Vagina (tissue), 2 donors: ENCODE measurements at regions not wholly inside any gene's neighbourhood (a gene's known extent, or its start where the extent isn't known, plus 50 kb on each side); places are given as distances from the start of the nearest gene placed in this dataset.

ENCODE experiments used
- DNase-seq, 2 donors: peaks; one replicate each; pipeline ENCODE4 v3.0.0-alpha.2; 2017; ENCODE audit errors: extremely low spot score in 2 of 2
- H3K27ac ChIP-seq: fragments of 200-600 bp; sonication (generic); one replicate; pipeline ENCODE4 v1.5.1; 2019
- H3K27me3 ChIP-seq: fragments of 200-600 bp; sonication (generic); one replicate; pipeline ENCODE4 v1.5.1; 2019
- H3K36me3 ChIP-seq, 2 donors: fragments of 200-600 bp; sonication (generic); one replicate each; pipeline ENCODE4 v1.5.1; 2017 to 2019
- H3K4me1 ChIP-seq: fragments of 200-600 bp; sonication (generic); one replicate; pipeline ENCODE4 v1.5.1; 2019
- H3K4me3 ChIP-seq, 2 donors: fragments of 200-600 bp; sonication (generic); 1 replicate in 1 of 2; 2 replicates in 1 of 2; pipeline ENCODE4 v1.5.1; 2016 to 2019
- H3K9me3 ChIP-seq: fragments of 200-600 bp; sonication (generic); one replicate; pipeline ENCODE4 v1.5.1; 2019
- POLR2A ChIP-seq, 2 donors: fragments of 450-650 bp; IDR thresholded peaks; one replicate each; pipeline ENCODE4 v1.6.1; 2017; ENCODE audit warnings: antibody characterized with exemption in 2 of 2, mild to moderate bottlenecking in 2 of 2, moderate library complexity in 2 of 2
- POLR2AphosphoS5 ChIP-seq, 2 donors: sonication (generic); formaldehyde crosslinking; IDR thresholded peaks; one replicate each; pipeline ENCODE4 v1.9.0; 2017; ENCODE audit warnings: antibody characterized with exemption in 2 of 2, mild to moderate bottlenecking in 2 of 2, low read depth in 1 of 2; ENCODE audit not compliant: insufficient read depth in 1 of 2
- intact Hi-C: fragments of 100-400 bp; cut with DNase I; formaldehyde crosslinking; loops from one replicate; pipeline ENCODE4 v1.15.1; 2023
- TF ChIP-seq, protein P1 (sequence below), 3 experiments: fragments of 450-650 bp in 2 of 3; fragments of 200-600 bp in 1 of 3; sonication (generic) in 1 of 3; IDR thresholded peaks; one replicate each; pipeline ENCODE4 v1.5.1; 2017 to 2019; ENCODE audit warnings: antibody characterized with exemption in 3 of 3, mild to moderate bottlenecking in 2 of 3, moderate library complexity in 2 of 3

DNA sequence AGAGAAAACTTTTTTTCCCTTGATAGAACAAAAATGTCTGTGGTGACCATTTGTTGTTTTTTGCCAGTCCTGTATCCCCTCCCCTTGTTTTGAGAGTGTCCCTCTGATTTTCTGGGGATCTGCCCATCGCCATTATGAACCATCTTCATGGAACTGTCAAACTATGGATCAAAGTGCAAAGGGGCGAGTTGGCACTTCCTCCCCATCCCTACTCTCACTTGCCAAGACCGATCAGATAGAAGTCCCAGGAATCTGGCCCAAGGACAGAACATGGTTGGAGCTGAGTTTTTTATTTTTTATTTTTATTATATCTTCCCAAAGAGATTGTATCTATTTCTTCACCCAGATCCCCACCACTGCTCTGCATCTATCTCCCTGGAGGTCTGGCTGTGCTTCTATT, 221.4 kb downstream of the IKZF2 start:
- Histone ChIP-seq H3K9me3 (no peaks in the 10 kb centered on the region), H3K4me3 (no peak overlapping the region), H3K4me1 (peaks cover 9% of the 10 kb centered on the region), H3K36me3 (no peaks in the 10 kb centered on the region), H3K27ac (no peak overlapping the region), H3K27me3 (no peaks in the 10 kb centered on the region)
- intact Hi-C loops = no loop called here
- no peak for DNase-seq
- TF ChIP-seq, protein P1, sequence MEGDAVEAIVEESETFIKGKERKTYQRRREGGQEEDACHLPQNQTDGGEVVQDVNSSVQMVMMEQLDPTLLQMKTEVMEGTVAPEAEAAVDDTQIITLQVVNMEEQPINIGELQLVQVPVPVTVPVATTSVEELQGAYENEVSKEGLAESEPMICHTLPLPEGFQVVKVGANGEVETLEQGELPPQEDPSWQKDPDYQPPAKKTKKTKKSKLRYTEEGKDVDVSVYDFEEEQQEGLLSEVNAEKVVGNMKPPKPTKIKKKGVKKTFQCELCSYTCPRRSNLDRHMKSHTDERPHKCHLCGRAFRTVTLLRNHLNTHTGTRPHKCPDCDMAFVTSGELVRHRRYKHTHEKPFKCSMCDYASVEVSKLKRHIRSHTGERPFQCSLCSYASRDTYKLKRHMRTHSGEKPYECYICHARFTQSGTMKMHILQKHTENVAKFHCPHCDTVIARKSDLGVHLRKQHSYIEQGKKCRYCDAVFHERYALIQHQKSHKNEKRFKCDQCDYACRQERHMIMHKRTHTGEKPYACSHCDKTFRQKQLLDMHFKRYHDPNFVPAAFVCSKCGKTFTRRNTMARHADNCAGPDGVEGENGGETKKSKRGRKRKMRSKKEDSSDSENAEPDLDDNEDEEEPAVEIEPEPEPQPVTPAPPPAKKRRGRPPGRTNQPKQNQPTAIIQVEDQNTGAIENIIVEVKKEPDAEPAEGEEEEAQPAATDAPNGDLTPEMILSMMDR (IDR thresholded peaks at IDR 0.05) = no peak
- TF ChIP-seq POLR2A (IDR thresholded peaks at IDR 0.05) (no peak), POLR2AphosphoS5 (IDR thresholded peaks at IDR 0.05; ENCODE audit: insufficient read depth in 1 of 2, low read depth in 1 of 2) (no peak)

DNA sequence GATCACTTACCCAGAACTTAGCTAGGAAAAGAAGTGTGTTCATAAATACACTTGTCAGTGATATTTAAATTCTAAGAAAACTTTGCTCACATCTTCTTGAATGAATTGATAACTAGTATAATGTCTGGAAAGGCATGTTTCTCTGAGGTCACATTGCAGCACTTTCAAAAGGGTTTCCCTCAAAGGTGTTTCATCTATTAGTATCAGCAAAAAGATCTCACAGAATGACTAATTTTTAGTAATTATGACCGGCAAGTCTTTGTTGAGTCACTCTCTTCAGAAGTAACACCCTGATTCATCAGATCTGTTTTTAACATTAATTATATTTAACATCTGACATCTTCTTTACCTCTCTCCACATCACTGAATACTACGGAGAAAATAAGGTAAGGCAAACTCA, 222.3 kb downstream of the IKZF2 start:
- H3K27me3 ChIP-seq = no peaks in the 10 kb centered on the region
- no peak for DNase-seq
- no peak for TF ChIP-seq POLR2A (IDR thresholded peaks at IDR 0.05)
- TF ChIP-seq, protein P1 (IDR thresholded peaks at IDR 0.05) = no peak
- TF ChIP-seq POLR2AphosphoS5 (IDR thresholded peaks at IDR 0.05; ENCODE audit: insufficient read depth in 1 of 2, low read depth in 1 of 2) = no peak
- H3K36me3 ChIP-seq = no peaks in the 10 kb centered on the region
- intact Hi-C loops = no loop called here
- H3K4me3 ChIP-seq = no peak overlapping the region
- H3K9me3 ChIP-seq = no peaks in the 10 kb centered on the region
- H3K27ac ChIP-seq = no peak overlapping the region
- H3K4me1 ChIP-seq = peaks cover 9% of the 10 kb centered on the region

DNA sequence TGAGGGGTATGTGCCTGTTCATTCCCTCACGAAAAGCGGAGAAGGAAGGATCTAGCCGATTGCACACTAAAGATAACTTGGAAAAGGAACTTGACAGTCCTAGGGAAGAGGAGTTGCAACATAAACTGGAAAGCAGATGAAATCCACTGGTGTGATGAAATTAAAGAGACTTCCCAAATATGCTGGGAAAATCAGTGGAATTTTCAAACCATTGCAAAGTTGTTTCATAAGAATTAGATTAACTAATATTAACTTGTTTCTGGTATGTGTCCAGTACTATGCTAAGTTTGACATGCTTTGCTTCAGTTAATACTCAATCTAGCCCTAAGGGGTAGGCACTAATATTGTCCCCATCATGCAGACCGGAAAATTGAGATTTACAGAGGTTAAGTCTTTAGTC, 222.7 kb downstream of the IKZF2 start:
- Histone ChIP-seq H3K4me1 (peaks cover 9% of the 10 kb centered on the region), H3K9me3 (no peaks in the 10 kb centered on the region), H3K36me3 (no peaks in the 10 kb centered on the region), H3K27me3 (no peaks in the 10 kb centered on the region), H3K4me3 (no peak overlapping the region), H3K27ac (no peak overlapping the region)
- intact Hi-C loops = no loop called here
- no peak for DNase-seq
- TF ChIP-seq, protein P1 (IDR thresholded peaks at IDR 0.05) = no peak
- TF ChIP-seq POLR2AphosphoS5 (IDR thresholded peaks at IDR 0.05; ENCODE audit: insufficient read depth in 1 of 2, low read depth in 1 of 2) = no peak
- TF ChIP-seq POLR2A (IDR thresholded peaks at IDR 0.05) = no peak

DNA sequence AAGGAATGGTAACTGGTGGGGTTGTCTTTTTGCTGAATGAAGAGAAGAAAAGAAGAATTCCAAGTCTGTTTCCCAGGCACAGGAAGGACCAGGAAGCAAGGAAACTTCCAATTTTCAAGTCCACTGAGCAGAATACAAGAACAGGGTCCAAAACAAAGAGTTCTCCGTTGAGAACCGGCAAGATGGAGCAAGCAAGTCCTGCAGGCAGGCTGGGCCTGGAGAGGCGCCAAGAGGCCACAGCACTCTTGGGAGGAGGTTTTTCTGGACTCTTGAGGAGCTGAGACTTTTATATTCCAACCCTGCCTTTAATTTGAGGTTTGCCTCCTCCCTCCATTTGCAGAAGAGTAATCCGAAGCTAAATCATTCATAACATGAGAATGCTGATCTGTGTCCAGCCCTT, 224.5 kb downstream of the IKZF2 start:
- no peak overlapping the region for H3K4me3 ChIP-seq
- peaks cover 9% of the 10 kb centered on the region for H3K4me1 ChIP-seq
- H3K9me3 ChIP-seq = no peaks in the 10 kb centered on the region
- no peak for DNase-seq
- no peak for TF ChIP-seq POLR2A (IDR thresholded peaks at IDR 0.05)
- no peak for TF ChIP-seq POLR2AphosphoS5 (IDR thresholded peaks at IDR 0.05; ENCODE audit: insufficient read depth in 1 of 2, low read depth in 1 of 2)
- TF ChIP-seq, protein P1 (IDR thresholded peaks at IDR 0.05) = no peak
- H3K36me3 ChIP-seq = no peaks in the 10 kb centered on the region
- intact Hi-C loops = no loop called here
- H3K27me3 ChIP-seq = no peaks in the 10 kb centered on the region
- no peak overlapping the region for H3K27ac ChIP-seq

DNA sequence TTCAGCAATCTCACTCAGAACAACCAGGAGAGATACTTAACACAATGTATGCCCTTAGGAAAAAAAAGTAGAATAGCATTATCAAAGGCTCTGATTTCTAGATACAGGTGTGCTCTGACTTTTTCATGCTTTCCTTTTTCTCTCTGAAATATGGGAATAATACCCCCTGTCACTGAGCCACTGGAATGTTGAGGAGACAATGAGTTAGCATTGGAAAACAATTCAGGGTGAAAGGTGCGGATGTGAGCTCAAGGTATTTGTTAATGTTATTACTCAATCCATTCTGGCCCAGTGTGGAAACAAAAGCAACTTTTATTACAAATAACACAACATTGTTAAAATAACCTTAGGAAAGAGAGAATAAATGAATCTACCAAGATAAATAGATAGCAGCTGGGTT, 228.0 kb downstream of the IKZF2 start:
- Histone ChIP-seq H3K36me3 (no peaks in the 10 kb centered on the region), H3K4me3 (no peak overlapping the region), H3K9me3 (no peaks in the 10 kb centered on the region), H3K27me3 (no peaks in the 10 kb centered on the region), H3K27ac (no peak overlapping the region), H3K4me1 (peaks cover 9% of the 10 kb centered on the region)
- DNase-seq = no peak
- intact Hi-C loops = no loop called here
- TF ChIP-seq POLR2A (IDR thresholded peaks at IDR 0.05) = no peak
- TF ChIP-seq POLR2AphosphoS5 (IDR thresholded peaks at IDR 0.05; ENCODE audit: insufficient read depth in 1 of 2, low read depth in 1 of 2) = no peak
- TF ChIP-seq, protein P1 (IDR thresholded peaks at IDR 0.05) = no peak
